GM12878 (cell line): ENCODE measurements at regions not wholly inside any gene's neighbourhood (a gene's known extent, or its start where the extent isn't known, plus 50 kb on each side); places are given as distances from the start of the nearest gene placed in this dataset.

Experiments used
- MAX ChIP-seq: IDR thresholded peaks from 2 replicates; pipeline ENCODE4 v1.6.1; 2012; ENCODE audit warnings: low read depth, low read length, improper control_type of control experiment
- PML ChIP-seq: IDR thresholded peaks from 2 replicates; pipeline ENCODE4 v1.6.1; 2012; ENCODE audit warnings: low read length, inconsistent platforms
- TAF1 ChIP-seq: IDR thresholded peaks from 2 replicates; pipeline ENCODE4 v1.6.1; 2011; ENCODE audit warnings: mild to moderate bottlenecking, low read depth, low read length, borderline replicate concordance

- TF ChIP-seq TAF1 (no peak), PML (no peak), MAX (no peak)
Measured at GRCh38 chr9:97755618-97756267, 58.6 kb upstream of the XPA start.
